Gastrocnemius medialis (tissue), 4 donors: ENCODE measurements at regions not wholly inside any gene's neighbourhood (a gene's known extent, or its start where the extent isn't known, plus 50 kb on each side); places are given as distances from the start of the nearest gene placed in this dataset.

ENCODE experiments used
- ATAC-seq, 2 donors: fragments of 150-250 bp; one replicate each; pipeline ENCODE4 v1.9.1; 2016
- DNase-seq, 2 donors: peaks; one replicate each; pipeline ENCODE4 v3.0.0-alpha.2; 2019
- H3K27ac ChIP-seq, 4 donors: fragments of 200-600 bp; sonication (generic); 1 replicate in 1 of 4; 2 replicates in 3 of 4; pipeline ENCODE4 v1.5.1; 2016 to 2018; ENCODE audit warnings: mild to moderate bottlenecking in 2 of 4, moderate library complexity in 1 of 4
- H3K27me3 ChIP-seq, 3 donors: fragments of 200-600 bp; sonication (generic) in 2 of 3; 1 replicate in 1 of 3; 2 replicates in 2 of 3; pipeline versions ENCODE4 v1.5.1 to v1.6.0; 2016 to 2019; ENCODE audit warnings: mild to moderate bottlenecking in 1 of 3, moderate library complexity in 1 of 3
- H3K36me3 ChIP-seq, 2 donors: fragments of 200-600 bp; sonication (generic) in 1 of 2; one replicate each; pipeline ENCODE4 v1.5.1; 2017 to 2018
- H3K4me1 ChIP-seq, 2 donors: fragments of 200-600 bp; sonication (generic) in 1 of 2; one replicate each; pipeline ENCODE4 v1.5.1; 2016 to 2017; ENCODE audit warnings: mild to moderate bottlenecking in 2 of 2
- H3K4me3 ChIP-seq, 4 donors: fragments of 200-600 bp; sonication (generic) in 3 of 4; 1 replicate in 1 of 4; 2 replicates in 3 of 4; pipeline ENCODE4 v1.5.1; 2016 to 2019; ENCODE audit warnings: mild to moderate bottlenecking in 2 of 4
- H3K9me3 ChIP-seq, 3 donors: fragments of 200-600 bp; sonication (generic) in 2 of 3; 1 replicate in 1 of 3; 2 replicates in 2 of 3; pipeline ENCODE4 v1.5.1; 2016 to 2019
- POLR2A ChIP-seq, 2 donors: fragments of 450-650 bp; IDR thresholded peaks; one replicate each; pipeline ENCODE4 v1.6.1; 2017; ENCODE audit warnings: antibody characterized with exemption in 2 of 2, mild to moderate bottlenecking in 2 of 2, moderate library complexity in 2 of 2
- in situ Hi-C, 4 donors: fragments of 200-750 bp; cut with MboI; loops; one replicate each; pipeline versions ENCODE4 v1.15.0 to v1.8.0; 2017; ENCODE audit warnings: low sequenced_read_pairs in 4 of 4
- intact Hi-C: fragments of 100-400 bp; cut with DNase I; formaldehyde crosslinking; loops from one replicate; pipeline ENCODE4 v1.15.1; 2023; ENCODE audit warnings: low total_unique reads
- TF ChIP-seq, protein P1 (sequence below), 5 experiments: fragments of 450-650 bp in 3 of 5; fragments of 200-600 bp in 2 of 5; sonication (generic) in 2 of 5; IDR thresholded peaks in 4 of 5; conservative IDR thresholded peaks in 1 of 5; 1 replicate in 4 of 5; 2 replicates in 1 of 5; pipeline ENCODE4 v1.5.1; 2016 to 2019; ENCODE audit warnings: antibody characterized with exemption in 5 of 5, mild to moderate bottlenecking in 3 of 5, moderate library complexity in 3 of 5

DNA sequence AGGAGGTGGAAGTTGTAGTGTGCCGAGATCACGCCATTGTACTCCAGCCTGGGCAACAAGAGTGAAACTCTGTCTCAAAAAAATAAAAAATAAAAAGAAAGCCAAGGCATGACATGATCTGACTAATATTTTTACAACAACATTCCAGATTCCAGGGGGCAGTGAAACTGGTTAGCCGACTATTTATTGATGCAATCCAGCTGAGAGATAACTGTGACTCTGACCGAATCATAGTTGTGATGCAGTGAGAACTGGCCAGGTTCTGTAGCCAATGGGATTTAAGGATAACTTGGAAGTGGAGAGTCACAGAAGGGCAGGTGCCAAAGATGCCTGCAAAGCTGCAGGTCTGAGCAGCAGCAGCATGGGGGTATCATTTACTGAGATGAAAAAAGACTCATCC lies 82.9 kb upstream of the TSHZ2 start:
- Histone ChIP-seq H3K27me3 (no peaks in the 10 kb centered on the region), H3K9me3 (no peaks in the 10 kb centered on the region), H3K27ac (no peak overlapping the region), H3K4me3 (no peak overlapping the region), H3K36me3 (no peaks in the 10 kb centered on the region), H3K4me1 (no peaks in the 10 kb centered on the region)
- no peak for DNase-seq
- TF ChIP-seq POLR2A (IDR thresholded peaks at IDR 0.05) = no peak
- TF ChIP-seq, protein P1, sequence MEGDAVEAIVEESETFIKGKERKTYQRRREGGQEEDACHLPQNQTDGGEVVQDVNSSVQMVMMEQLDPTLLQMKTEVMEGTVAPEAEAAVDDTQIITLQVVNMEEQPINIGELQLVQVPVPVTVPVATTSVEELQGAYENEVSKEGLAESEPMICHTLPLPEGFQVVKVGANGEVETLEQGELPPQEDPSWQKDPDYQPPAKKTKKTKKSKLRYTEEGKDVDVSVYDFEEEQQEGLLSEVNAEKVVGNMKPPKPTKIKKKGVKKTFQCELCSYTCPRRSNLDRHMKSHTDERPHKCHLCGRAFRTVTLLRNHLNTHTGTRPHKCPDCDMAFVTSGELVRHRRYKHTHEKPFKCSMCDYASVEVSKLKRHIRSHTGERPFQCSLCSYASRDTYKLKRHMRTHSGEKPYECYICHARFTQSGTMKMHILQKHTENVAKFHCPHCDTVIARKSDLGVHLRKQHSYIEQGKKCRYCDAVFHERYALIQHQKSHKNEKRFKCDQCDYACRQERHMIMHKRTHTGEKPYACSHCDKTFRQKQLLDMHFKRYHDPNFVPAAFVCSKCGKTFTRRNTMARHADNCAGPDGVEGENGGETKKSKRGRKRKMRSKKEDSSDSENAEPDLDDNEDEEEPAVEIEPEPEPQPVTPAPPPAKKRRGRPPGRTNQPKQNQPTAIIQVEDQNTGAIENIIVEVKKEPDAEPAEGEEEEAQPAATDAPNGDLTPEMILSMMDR (IDR thresholded peaks at IDR 0.05 in 4 of 5, conservative IDR thresholded peaks at IDR 0.05 in 1 of 5) = no peak
- intact Hi-C loops (no loop called here), in situ Hi-C loops (no loop called here)
- ATAC-seq = no peak

DNA sequence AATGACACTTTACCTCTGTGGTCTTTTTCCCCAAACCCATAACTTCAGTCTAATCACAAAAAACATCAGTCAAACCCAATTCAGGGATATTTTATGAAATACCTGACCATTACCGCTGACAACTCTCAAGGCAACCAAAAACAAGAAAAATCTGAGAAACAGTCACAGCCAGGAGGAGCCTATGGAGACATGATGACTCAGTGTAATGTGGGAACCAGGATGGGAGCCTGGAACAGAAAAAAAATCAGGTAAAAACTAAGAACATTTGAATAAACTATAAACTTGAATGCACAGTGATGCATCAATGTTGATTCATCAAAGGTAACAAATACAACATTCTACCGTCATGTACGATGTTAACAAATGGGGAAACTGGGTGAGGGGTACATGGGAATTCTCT lies 84.1 kb upstream of the TSHZ2 start:
- intact Hi-C loops = no loop called here
- DNase-seq (no peak), ATAC-seq (no peak)
- no peak overlapping the region for H3K27ac ChIP-seq
- no peak overlapping the region for H3K4me3 ChIP-seq
- no peaks in the 10 kb centered on the region for H3K27me3 ChIP-seq
- TF ChIP-seq POLR2A (IDR thresholded peaks at IDR 0.05) = no peak
- TF ChIP-seq, protein P1 (IDR thresholded peaks at IDR 0.05 in 4 of 5, conservative IDR thresholded peaks at IDR 0.05 in 1 of 5) = no peak
- in situ Hi-C loops = no loop called here
- H3K9me3 ChIP-seq = no peaks in the 10 kb centered on the region
- H3K36me3 ChIP-seq = no peaks in the 10 kb centered on the region
- H3K4me1 ChIP-seq = no peaks in the 10 kb centered on the region

GRCh38 chr20:52880997-52881396 lies 91.2 kb upstream of the TSHZ2 start:
- H3K9me3 ChIP-seq = no peaks in the 10 kb centered on the region
- no peaks in the 10 kb centered on the region for H3K4me1 ChIP-seq
- no peaks in the 10 kb centered on the region for H3K27me3 ChIP-seq
- intact Hi-C loops (no loop called here), in situ Hi-C loops (no loop called here)
- H3K36me3 ChIP-seq = no peaks in the 10 kb centered on the region
- H3K27ac ChIP-seq = no peak overlapping the region
- no peak overlapping the region for H3K4me3 ChIP-seq
- TF ChIP-seq, protein P1 (IDR thresholded peaks at IDR 0.05 in 4 of 5, conservative IDR thresholded peaks at IDR 0.05 in 1 of 5) = no peak
- TF ChIP-seq POLR2A (IDR thresholded peaks at IDR 0.05) = no peak
- DNase-seq (no peak), ATAC-seq (no peak)

DNA sequence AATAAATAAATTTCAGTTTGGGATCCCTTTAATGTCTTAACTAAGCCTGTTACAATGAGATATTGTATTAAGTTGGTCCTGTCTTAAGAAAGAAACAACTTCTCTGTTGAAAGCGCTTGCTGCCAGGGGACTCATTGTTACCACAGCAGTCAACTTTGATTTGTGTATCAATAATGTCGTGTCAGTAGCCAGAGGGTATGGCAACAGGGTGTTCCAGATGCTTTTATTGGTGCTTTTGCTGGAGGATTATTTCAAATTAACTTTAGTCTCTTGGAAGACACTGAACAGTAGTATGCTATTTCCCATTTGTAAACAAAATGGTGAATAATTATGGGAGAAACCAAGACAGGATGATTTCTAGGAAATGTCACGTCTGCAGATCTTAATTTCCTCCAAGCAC lies 91.9 kb upstream of the TSHZ2 start:
- in situ Hi-C loops = no loop called here
- ATAC-seq (no peak), DNase-seq (no peak)
- H3K4me1 ChIP-seq = no peaks in the 10 kb centered on the region
- no peaks in the 10 kb centered on the region for H3K36me3 ChIP-seq
- H3K4me3 ChIP-seq = no peak overlapping the region
- H3K9me3 ChIP-seq = no peaks in the 10 kb centered on the region
- no peaks in the 10 kb centered on the region for H3K27me3 ChIP-seq
- no peak overlapping the region for H3K27ac ChIP-seq
- intact Hi-C loops = no loop called here
- no peak for TF ChIP-seq POLR2A (IDR thresholded peaks at IDR 0.05)
- TF ChIP-seq, protein P1 (IDR thresholded peaks at IDR 0.05 in 4 of 5, conservative IDR thresholded peaks at IDR 0.05 in 1 of 5) = no peak

GRCh38 chr20:52874241-52874640 lies 97.9 kb upstream of the TSHZ2 start:
- no peak overlapping the region for H3K4me3 ChIP-seq
- H3K27me3 ChIP-seq = no peaks in the 10 kb centered on the region
- no peaks in the 10 kb centered on the region for H3K9me3 ChIP-seq
- H3K36me3 ChIP-seq = no peaks in the 10 kb centered on the region
- DNase-seq (no peak), ATAC-seq (no peak)
- in situ Hi-C loops (no loop called here), intact Hi-C loops (no loop called here)
- no peak overlapping the region for H3K27ac ChIP-seq
- TF ChIP-seq, protein P1 (IDR thresholded peaks at IDR 0.05 in 4 of 5, conservative IDR thresholded peaks at IDR 0.05 in 1 of 5) = no peak
- TF ChIP-seq POLR2A (IDR thresholded peaks at IDR 0.05) = no peak
- no peaks in the 10 kb centered on the region for H3K4me1 ChIP-seq
